ENCODE measurements at regions not wholly inside any gene's neighbourhood (a gene's known extent, or its start where the extent isn't known, plus 50 kb on each side); places are given as distances from the start of the nearest gene placed in this dataset.
"Not testable (repeated sequence)": the region's sequence is repeated elsewhere in the genome, so short reads cannot be mapped to it uniquely, and the experiment has no call there.

DNA sequence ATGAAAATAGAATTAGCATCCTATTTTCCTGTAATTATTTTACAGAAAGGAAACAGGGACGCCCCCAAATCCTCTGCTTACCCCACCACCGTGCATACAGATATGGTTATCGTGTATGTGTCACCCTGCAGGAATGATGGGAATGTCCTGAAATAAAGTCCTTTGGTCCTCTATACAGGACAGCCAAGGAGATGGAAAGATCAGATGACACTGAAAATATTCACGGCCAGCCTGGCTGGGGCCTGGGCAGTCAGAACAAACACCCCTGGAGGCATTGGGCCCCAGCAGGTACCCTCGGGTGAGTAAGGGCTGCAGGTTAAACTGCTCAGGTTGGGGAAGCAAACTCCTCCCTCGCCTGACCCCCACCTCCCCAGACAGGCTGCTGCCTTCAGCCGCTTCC is 368.0 kb downstream of the FOXL1 start:
- no peak for DNase-seq

DNA sequence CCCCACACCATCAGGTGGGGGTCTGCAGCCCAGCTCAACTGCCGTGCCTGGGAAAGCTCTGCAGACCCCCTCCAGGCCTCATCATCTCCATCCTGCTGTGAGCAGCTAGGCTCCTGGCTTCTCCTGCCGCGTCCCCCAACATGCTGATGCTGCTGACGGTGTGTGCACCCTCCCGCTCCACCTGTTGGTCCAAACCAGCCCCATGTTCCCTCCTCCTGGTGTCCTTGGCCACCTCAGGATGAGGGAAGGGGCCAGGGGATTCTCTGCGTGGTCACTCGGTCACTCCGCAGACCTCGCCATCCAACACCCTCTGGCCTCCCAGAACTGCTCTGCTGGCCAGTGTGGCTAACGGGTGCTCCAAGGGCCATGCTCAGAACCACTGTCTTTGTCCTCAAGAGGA is 368.6 kb downstream of the FOXL1 start:
- no peak for DNase-seq

DNA sequence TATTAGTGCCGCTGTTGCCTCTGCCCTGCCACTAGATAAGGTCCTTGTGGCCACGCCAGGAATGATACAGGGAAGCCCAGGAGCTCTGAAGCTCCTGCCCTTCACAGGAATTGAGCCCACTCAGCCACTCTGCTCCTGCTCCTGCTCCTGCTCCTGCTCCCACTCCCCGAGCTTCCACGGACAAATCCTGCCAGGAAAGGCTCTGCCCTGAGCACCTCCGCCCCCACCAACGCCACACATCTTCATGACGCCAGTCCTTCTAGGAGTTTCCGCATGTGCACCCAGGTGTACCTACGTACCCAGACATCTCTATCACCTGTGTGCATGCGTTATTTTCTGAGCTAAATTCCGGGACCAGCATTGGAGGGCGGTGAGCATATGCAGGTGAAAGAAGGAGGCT is 369.1 kb downstream of the C16orf95 start:
- no peak for DNase-seq

GRCh38 chr16:86949116-86949515 is 368.1 kb downstream of the C16orf95 start:
- DNase-seq = no peak

GRCh38 chr16:86949630-86950029 is 367.6 kb downstream of the C16orf95 start:
- DNase-seq = no peak

DNA sequence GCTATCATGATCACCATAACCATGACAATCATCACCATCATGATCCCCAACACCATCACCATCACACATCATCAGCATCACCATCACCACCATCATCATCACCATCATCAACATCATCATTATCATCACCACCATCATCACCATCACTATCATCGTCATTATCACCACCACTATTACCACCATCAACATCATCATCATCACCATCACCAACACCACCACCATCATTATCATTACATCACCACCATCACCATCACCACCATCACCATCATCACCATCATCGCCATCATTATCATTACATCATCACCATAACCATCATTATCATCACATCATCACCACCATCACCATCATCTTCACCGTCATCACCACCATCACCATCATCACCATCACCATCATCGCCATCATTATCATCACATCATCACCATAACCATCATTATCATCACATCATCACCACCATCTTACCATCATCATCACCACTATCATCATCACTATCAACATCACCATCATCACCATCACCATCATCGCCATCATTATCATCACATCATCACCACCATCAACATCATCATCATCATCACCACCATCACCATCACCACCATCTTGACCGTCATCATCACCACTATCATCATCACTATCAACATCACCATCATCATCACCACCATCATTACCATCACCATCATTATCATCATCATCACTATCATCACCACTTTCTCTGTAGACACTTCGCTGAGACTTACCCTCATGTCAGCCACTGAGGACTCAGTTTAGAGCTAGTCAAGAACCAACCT is 366.0 kb downstream of the C16orf95 start:
- DNase-seq = no peak

- no peak for DNase-seq
Observed at GRCh38 chr16:86951831-86952598, 365.2 kb downstream of the C16orf95 start.

GRCh38 chr16:86952769-86953168 is 364.4 kb downstream of the C16orf95 start:
- no peak for DNase-seq

DNA sequence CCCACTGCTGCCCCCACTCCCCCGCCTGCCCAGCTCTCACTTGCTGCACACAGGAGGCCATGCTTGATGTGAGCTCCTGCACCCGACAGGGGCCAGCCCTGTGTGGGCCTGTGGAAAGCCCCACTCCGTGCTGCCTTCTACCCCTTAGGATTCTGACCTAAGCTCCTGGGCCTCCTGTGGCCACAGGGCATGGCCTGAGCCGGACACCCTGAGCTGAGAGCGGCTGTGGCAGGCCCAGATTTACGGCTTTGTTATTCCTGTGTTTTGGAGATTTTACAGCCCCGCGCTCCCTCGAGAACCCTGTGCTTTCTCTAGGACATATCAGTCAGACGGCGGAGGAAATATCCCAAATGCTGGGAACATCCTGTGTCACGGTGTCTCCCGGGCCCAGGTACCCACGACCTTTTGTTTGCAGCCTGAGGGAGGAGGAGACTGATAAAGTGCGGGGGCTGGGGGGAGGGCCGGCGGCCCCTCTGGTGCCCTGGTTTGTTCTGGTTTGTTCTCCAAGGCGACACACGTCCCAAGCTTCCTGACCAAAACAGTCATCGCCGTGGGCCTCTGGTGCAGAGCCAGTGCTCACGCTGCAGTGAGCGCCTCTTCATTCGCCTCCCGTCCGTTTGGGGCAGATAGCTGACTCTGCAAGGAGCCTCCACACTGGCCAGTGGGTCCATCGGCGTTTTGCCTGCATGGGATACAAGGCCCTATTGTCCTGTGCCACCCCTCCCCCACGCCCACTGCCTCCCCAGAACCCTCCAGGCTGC is 363.4 kb downstream of the C16orf95 start:
- DNase-seq = no peak

DNA sequence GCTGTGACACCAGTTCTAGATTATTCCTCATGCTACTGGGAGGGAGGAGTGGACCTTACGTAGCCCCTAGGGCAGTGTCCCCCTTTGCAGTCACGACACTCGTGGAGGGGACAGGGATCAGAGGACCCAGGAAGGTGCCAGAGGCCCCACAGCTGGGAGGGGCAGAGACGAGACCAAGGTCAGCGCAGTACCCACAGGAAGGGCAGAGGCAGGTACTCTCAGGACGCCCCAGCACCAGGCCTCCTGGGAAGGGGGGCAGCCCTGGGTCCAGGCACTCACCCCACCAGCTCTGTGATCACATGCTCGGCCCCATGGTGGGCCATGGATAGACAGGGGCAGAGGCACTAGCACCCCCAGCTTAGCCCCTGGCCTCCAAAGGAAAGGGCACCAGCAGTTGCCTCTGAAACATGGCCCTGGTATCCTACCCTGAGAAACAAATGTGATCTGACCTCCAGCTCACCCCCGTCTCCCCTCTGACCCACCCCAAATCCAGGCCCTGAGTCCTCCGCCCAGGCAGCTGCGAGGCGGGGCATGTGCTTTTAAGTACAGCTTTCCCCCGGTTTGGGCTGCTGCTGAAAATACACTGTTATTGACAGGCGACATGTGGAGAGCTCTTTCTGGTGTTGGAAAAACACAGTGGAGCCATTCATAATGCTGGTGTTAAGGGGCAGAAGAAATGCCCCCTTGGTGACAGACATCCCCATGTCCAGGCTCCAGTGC is 361.9 kb downstream of the C16orf95 start:
- DNase-seq = no peak

- DNase-seq = no peak
Observed at GRCh38 chr16:86956437-86956836, 360.8 kb downstream of the C16orf95 start.

DNA sequence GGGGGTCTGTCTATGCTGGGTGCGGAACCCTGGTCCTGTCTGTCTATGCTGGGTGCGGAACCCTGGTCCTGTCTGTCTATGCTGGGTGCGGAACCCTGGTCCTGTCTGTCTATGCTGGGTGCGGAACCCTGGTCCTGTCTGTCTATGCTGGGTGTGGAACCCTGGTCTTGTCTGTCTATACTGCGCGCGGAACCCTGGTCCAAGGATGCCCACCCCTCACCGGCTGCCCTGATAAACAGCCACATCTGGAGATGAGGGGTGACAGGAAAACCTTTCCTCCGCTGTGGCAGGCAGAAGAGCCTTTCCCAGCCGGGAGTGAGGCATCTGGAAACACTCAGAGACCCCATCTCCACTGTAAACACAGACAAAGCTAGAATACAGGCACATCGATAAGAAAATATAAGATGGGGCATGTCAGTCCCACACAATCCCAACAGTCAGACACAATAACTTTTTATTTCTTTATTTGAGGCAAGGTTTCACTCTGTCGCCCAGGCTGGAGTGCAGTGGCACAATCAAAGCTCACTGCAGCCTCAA is 359.5 kb downstream of the C16orf95 start:
- DNase-seq = not testable (repeated sequence)

- no peak for DNase-seq
Observed at GRCh38 chr16:86958423-86958822, 358.8 kb downstream of the C16orf95 start.

DNA sequence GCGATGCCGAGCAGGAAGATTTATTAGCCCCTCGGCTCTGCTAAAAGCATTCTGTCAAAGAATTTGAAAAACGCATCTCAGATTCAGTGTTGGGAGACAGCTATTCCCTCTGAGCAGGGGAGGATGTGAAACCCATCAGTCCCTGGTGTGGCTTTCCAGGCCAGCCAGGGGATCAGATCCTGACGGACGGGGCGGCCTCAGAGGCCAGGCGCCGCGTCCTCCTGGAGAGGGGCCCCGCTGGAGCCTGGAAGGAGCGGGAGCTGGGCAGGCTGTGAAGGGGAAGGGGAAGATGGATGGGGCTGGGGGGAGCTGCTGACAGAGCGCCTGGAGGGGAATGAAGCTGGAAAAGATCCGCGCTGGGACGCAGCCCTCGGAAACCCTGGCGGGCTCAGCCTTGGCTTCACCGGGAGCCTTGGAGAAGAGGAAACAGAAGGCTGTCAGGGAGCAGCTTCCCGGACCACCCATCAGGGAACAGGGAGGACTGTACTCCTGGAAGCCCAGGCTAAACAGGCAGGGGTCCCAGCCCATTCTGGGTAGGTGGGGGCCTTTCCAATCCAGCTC is 358.0 kb downstream of the C16orf95 start:
- DNase-seq = no peak

GRCh38 chr16:86959729-86960128 is 357.5 kb downstream of the C16orf95 start:
- no peak for DNase-seq

- no peak for DNase-seq
Observed at GRCh38 chr16:86960266-86960665, 356.9 kb downstream of the C16orf95 start.

- DNase-seq = no peak
Observed at GRCh38 chr16:86961171-86961601, 356.0 kb downstream of the C16orf95 start.

DNA sequence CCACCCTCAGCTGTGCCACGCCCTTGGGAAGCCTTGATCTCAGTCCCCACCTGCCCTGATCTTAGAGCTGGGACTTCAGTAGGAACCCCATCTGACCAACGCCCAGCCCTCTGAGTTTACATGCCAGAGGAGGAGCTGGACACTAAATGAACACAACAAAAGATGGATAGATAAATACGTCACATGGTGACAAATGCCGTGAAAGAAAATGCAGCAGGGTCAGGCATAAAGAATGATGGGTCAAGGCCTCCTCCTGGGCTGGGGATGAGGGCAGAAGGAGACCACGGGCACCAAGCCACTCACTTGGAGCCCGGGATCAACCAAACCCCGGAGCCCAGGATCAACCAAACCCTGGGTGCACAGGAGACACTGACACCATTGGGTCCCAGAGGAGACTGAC is 354.9 kb downstream of the C16orf95 start:
- no peak for DNase-seq

DNA sequence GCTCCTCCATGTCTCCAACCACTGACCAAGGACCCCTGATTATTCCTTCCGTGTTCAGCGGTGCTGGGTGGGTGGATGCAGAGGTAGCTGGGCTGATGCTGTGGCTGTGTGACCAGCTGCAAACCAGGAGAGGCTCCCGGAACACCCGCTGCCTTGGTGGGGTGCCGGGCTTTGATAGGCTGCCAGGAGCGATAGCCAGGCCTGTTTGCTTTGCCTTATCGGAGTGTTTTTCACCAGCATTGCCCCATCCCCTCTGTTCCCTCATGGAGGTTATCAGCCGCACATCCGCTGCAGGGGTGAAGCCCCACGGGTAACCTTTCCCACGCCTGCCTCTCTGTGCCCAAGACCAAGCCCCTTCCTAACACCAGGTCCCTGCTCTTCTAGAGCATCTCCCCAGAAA is 354.3 kb downstream of the C16orf95 start:
- no peak for DNase-seq

DNA sequence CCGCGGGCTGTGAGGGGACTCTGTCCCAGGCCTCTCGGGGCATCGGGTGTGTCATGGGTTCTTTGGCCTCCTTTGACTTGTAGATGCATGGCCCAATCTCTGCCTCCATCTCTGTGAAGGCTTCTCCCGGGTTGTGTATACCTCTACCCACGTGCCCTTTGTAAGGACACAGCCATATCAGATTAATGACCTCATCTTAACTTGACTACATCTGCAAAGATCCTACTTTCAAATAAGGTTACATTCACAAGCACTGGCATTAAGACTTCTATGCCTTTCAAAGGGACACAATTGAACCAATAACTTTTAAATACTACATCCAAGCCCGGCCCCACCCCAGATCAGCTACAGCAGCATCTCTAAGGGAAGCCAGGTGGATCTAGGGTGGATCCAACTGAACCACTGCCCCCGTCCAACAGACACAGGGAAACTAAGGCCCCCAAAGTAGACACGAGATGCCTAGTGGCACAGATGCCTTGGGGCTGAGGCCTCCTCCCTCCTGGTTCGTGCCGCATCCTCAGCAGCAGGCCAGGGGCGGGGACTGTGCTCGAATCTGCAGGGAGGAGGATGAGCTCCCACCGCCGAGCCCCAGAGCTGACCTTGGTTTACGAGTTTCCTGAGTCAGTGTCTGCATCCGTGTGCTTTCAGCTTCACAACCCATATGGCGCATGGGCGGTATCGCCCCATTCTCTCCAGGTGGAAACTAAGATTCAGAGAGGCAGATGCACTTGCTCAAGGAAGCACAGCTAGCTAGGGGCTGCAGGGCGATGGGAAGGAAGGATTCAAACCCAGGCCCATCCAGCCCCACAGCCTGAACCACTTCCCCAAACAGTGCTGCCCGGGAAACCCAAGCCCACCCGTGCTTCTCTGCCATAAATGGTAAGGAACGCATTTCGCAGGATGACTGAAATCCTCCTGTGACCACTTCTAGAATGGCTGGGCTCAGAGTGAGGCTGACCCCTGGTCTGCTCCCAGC is 353.3 kb downstream of the C16orf95 start:
- DNase-seq = no peak

DNA sequence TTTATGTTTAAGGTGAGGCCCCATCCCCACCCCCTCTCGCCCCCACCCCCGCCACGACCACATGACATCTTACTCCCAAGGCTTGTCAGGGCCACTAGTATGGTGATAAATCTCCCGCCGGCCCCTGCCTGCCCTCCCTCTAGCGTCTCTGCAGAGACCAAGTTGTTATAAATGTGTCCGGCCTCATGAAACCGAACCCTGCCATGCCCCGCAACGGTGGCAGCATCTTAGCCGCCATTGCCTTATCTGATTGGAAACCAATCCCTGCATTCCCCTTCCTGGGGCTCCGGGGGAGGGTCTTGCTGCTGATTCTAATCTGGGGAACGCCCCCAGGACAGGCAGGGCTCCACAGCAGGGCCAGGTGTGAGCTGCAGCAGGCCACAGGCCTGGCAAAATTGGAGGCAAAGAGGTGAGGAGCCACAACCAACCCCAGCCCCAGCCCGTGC is 352.4 kb downstream of the C16orf95 start:
- DNase-seq = no peak
